HPDE6-E6E7 (cell line): ENCODE measurements at regions not wholly inside any gene's neighbourhood (a gene's known extent, or its start where the extent isn't known, plus 50 kb on each side); places are given as distances from the start of the nearest gene placed in this dataset.
"Not testable (repeated sequence)": the region's sequence is repeated elsewhere in the genome, so short reads cannot be mapped to it uniquely, and the experiment has no call there.

Experiments used
- DNase-seq: peaks from one replicate; pipeline ENCODE4 v3.0.0; 2011; ENCODE audit warnings: missing footprints; ENCODE audit errors: extremely low spot score

DNA sequence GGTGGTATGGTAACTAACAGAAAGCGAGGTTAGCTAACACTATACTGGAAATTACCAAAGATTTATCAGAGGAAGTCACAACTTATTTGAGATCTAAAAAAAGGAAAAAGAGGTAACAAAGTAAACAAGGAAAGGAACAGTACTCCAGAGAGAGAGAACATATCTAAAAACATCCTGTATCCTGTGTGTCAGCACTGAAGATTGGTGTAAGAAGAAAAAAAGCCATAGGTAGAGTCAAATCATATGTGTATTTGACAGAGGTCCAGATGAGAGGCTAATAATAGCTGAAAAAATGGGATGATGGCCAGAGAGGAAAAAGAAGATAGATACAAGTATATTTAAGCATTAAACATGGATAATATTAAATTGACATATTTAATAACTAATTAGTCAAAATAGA lies 802.0 kb upstream of the FAM174A start:
- not testable (repeated sequence) for DNase-seq

DNA sequence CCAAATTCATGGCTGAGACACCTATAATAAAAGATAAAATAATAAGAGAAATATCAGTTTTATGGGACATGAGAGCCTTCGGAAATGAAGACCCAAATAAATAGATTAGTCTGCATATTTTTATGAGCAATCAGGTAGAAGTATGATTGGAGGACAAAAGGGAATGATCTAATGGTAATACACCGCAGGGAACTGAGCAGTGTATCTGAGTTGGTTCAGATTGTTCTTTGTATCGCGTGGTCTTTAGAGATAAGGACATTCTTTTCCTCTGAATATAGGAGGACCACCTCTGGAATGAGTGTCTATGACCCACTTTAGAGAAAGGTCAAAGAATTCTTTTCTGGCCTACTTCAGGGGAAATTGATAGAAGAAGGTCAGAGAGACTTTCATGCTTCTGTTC lies 801.8 kb upstream of the CHD1 start:
- not testable (repeated sequence) for DNase-seq

DNA sequence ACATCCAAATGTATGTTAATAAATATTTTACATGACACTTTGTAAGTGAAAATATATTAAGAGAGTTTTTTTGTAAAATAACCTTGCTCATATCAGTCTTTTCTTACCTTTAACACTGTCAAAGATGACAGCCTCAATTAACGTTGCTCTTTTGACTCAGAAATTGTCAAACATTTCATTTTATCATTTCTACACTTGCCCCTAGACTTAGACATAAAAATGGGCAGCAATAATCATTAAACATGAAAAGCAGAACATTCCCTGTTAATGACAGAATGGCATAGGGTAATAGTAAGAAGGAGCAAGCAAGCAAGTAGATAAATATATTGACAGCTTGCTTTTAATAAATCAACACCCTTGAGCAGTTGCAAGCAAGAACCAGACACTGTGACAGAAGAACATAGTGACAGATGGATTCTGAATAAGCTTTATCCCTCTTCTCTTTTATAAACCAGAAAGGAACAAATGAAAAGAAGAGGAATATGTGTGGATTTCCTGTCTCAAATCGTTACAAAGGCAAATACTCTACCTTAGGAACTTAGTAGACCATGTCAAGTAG lies 796.0 kb upstream of the CHD1 start:
- DNase-seq, result no peak

DNA sequence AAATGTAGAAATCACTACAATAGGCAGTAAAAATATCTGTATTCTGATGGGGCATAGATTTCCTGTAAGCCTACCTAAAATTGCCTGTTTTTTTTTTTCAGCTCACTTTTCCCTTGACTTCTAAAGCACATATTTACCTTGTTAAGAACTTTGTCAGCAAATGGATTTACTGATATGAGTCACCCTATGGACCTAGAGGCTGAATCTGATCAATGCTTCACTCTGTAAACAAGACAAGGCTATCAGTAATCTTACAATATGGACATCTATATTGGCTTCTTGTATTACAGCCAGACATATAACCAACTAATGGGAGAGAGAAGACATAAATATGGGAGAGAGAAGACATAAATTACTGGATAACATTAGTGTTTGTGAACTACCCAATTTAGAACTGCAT lies 792.7 kb upstream of the CHD1 start:
- DNase-seq, result no peak

DNA sequence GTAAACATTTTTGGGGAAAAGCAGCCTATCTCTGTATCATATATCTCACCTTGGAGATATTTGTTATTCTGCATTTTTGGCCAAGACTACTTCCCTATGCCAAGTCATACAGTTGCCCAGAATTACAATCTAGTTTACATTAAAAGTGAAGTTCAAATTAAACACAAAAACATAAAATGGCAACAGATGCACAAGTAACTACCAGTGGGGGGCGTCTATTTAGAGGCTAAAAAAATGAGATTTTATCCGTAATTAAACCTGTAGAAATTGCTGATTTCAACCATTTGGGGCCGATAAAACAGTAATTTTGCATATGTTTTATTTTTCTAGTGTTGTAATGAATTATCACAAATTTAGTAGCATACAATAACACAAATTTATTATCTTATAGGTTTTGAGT lies 787.1 kb upstream of the CHD1 start:
- DNase-seq, result no peak

DNA sequence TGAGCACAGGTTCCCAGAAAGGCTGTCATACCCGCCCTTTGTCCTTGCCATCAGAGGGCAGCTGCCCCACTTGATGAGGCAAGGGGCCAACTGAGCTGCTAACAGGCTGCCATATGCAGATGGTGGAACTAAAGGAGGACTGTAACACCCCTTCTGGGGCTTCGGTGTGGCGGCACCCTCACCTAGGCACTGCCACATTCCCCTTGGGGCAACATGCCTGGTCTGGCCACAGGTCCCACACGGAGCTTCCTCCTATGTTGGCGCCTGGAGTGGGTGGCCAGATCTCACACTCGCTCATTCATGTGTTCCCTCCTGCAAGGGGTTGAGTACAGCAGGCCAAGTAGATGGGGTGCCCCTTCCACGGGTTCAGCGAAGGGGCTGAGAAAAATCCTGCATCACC lies 777.4 kb upstream of the CHD1 start:
- no peak for DNase-seq

DNA sequence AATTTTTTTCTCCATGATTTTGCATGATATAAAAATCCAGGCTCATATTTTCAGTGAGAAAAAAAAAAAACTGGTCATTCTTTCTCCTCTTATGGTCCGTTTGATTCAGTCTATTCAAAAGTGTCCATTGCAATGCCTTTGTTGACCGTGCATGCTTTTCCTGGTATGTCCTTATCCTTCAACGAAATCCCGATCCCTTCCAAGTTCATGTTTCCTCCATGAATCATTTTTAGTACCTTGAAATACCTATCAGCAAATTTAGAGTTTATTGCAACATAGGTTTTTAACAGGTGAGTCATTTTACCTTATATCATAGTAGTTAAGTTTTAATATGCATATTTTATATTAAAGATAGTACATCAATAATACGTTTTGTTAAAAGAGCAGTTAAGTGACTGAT lies 773.8 kb upstream of the CHD1 start:
- no peak for DNase-seq

DNA sequence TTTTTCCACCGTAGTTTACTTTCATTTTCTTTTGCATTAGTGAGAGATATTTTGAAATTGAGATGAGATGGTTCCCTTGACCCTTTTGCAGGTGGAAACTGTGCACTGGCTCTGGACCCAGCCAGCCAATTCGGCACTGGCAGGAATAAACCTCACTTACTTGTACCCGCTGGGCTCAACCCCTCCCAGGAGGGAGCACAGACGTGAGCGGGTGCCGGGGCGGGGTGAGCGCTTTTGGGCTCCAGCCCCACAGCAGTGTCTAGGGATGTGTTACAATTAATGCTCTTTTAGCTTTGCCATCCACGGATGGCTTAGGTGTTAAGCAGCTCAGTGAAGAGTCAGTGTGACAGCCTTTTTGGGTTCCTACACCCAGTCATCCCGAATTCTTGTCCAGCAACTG lies 766.1 kb upstream of the CHD1 start:
- DNase-seq, result no peak

DNA sequence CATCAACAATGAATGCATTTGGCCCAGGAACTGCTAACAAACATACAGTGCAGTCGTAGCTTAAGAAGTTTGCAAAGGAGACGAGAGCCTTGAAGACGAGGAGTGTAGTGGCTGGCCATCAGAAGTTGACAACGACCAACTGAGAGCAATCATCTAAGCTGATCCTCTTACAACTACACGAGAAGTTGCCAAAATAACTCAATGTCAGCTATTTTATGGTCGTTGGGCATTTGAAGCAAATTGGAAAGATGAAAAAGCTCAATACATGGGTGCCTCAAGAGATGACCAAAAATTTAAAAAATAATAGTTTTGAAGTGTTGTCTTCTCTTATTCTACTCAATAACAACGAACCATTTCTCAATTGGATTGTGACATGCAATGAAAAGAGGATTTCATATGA lies 757.7 kb upstream of the CHD1 start:
- no peak for DNase-seq

DNA sequence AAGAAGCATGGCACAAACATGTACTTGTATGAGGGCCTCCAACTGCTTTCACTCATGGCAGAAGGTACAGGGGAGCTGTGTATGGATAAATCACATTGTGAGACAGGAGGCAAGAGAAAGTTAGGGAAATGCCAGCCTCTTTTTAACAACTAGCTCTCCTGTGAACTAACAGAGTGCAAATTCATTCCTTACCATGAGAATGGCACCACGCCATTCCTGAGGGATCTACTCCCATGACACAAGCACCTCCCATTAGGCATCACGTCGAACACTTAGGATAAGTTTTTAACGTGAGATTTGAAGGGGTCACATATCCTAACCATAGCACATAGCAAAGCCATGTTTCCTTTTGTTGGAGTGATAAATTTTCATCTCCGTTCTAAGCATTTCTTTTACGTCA lies 747.2 kb upstream of the CHD1 start:
- no peak for DNase-seq

DNA sequence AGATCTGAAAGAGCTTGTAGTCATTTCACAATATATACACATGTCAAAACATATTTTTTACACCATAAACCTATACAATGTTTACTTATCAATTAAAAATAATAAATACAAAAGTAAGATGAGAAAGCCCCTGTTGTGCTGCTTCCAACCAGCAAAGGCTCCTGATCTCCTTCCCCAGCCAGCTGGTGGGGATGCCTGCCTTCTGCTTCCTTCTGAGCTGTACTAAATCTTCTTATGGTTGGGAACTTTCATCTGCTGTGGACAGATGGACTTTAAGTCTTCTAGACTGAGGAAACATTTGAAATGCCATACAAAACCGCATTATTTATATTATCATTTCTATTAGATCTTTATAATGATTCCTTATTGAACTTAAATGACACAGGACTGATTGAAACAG lies 745.3 kb upstream of the CHD1 start:
- DNase-seq, result no peak

DNA sequence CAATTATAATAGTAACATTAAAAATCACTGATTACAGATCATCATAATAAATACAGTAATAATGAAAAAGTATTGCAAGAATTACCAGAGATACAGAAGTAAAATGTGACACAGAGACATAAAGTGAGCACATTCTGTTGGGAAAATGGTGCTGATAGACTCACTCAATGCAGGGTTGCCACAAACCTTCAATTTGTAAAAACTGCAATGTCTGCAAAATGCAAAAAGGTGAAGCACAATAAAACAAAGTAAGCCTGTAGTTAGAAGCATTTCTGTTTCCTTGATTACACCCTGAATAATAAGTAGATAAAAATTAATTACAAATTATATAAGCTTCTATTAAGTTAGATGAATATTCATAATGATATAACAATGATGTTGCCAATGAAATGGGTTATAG lies 736.2 kb upstream of the CHD1 start:
- no peak for DNase-seq

DNA sequence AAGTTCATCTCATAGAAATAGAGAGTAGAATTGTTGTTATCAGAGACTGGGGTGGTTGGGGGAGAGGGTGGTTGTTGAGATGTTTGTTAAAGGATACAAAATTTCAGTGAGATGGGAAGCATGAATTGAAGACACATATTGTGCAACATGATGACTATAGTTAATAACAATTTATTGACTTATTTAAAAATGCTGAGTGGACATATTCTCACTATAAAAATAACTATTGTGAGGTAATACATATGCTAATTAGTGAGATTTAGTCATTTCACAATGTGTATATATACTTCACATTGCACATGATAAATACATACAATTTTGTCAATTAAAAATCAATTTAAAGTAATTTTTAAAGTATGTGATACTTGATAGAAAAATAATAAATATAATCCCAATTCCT lies 722.5 kb upstream of the CHD1 start:
- no peak for DNase-seq

DNA sequence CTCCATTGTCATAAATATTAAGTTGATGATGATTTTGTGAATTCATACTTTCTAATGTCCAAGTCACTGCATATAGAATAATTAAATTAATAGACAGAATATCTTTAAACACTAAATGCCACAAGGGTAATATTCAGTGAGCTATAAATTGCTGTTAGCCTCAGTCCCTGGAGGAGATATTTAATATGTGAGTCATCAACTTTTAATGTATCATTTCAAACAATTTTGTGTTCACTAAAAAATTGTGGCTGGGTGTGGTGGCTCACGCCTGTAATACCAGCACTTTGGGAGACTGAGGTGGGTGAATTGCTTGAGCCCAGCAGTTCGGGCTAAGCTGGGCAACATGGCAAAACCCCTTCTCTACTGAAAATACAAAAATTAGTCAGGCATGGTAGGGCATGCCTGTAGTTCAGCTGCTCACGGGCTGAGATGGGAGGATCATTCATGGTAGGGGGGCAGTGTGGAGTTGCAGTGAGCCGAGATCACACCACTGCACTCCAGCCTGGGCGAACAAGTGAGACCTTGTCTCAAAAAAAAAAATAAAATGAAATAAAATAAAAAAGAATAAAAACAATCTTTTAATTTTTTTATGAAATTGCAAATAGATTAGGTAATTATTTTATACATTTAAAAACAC lies 717.3 kb upstream of the CHD1 start:
- no peak for DNase-seq

DNA sequence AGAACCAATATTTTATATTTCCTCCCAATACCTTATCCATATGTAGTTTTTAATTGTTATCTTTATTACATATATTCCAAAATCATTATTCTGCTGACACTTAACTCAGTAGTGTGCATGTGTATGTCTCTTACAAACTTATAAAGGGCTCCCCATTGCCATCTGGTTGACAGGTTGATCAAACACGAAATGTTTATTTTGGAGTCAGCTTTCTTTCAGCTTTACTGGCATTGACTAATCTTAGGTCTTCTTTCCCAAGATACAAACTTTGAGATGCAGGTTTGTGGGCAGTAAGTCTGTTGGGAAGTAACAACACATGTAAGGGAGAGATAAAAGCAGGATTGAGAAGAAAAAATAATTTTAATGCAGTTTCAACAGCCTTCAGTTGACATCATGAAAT lies 716.0 kb upstream of the CHD1 start:
- no peak for DNase-seq

DNA sequence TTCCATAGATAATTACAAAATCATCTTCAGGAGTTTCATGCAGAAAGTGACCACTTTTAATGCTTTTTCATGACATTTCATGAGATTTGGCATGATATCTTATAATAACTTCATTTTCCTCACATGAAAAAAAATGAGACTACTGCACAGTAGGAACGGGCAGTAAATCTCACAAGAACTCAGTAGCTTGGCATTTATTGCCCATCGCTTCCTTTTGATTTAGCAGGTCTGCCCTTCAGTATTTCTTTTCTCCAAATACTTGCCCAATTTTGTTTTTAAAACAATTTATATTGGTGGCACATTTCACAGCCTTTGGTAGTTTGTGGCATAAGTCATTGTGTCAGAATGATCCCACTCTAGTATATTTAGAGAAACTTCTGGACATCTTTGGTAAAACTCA lies 711.8 kb upstream of the CHD1 start:
- DNase-seq, result no peak

DNA sequence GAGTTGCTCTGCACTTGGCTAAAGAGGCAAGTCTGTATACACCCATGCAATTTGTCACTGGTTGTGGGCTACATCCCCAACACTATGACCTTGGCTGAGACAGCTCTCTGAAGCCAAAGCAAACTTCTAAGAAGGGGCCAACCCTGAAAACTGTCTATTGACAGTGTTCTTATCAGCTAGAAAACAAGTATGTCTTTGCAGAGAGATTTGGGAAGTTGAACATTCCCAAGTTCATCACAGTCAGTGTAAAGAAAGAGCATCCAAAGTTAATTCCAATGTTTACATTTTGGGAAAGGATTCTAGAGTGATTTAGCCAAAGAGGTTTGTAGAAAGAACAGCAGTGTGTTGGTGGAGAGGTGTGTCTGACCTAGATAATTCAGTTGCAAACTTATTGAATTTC lies 711.1 kb upstream of the CHD1 start:
- DNase-seq, result no peak

DNA sequence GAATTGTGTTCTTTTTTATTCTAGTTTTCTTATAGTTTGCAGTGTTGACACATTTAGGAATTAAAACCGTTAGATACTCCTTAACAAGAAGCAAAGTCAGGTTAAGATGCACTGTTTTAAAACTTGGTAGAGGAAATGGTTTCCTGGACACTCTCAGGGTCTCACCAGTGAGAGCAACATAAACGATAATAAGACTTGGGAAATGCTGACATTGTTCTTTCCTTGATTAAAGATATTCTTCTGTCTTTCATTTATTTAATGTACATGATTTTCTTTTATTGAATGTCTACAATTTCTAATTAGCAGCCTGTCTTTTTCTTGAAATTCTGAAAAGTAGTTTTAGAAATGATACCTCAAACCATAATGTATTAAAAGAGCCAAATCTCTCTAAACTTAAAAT lies 707.9 kb upstream of the CHD1 start:
- DNase-seq, result no peak

DNA sequence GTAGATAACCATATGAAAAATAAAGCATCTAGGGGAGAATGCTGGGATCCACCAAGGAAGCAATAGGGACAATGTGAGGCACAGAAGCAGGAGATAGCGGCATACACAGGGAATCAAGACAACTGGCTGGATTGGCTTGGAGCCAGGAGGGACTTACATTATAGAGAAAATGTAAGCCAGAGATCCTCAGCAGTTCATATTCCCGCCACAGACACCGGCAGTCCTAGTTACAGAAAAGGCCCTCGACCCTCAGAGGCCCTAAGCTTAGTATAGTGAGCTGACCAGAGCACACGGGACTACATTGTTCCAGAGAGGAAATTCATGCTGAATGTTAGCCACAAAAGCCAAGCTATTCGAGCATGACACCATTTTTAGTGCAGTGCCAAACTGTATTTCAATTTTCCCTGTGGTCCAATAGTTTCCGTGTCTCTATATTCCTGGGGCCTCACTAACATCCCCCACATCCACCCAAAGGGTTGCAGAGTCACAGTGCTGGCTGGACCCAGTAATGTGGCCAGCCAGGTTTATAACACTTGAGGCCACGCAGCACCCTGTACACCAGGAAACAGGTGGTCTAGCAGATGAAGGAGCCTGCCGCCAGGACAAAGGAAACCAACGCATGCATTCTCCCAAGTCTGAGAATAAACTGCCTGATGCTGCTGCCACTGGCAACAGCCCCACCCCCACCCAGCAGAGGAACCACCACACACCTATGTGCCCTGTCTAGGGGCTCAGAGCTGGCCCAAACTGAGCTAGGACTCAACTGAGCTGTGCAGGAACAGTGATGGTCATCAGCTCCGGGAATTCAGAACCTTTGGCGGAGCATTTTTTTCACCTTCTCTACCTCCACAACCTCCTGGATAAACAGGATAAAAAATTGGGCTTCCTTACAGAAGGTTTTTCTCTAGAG lies 693.2 kb upstream of the CHD1 start:
- no peak for DNase-seq

DNA sequence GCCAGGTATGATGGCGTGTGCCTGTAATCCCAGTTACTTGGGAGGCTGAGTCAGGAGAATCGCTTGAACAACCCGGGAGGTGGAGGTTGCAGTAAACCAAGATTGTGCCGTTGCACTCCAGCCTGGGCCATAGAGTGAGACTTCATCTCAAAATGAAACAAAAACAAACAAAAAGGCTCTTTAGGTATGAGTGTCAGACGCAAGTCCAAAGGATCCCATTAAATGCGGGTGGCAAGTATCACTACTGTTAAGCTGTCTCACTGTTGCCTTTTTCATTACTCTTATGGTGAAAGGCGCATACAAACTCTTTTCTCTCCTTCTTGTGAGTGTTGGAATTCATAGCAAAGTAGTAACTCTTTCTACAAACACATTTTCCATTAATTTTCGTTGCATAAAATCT lies 688.5 kb upstream of the CHD1 start:
- DNase-seq, result no peak

DNA sequence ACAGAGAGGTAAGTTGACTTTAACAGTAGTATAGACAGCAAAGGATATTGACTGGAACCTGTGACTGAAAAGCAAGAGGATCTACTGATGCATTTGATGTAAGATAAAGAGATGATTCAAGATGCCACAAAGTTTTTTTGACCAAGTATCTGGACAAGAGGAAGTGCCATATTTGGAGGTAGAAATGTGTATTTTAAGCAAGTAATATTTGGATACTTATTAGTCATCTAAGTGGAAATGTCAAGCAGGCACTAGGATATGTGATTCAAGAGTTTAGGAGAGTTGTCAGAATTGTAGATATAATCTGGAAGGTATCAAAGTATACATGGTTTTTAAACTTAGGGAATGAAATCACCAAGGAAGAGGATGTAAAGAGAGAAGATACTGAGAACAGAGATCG lies 686.1 kb upstream of the CHD1 start:
- DNase-seq, result no peak

DNA sequence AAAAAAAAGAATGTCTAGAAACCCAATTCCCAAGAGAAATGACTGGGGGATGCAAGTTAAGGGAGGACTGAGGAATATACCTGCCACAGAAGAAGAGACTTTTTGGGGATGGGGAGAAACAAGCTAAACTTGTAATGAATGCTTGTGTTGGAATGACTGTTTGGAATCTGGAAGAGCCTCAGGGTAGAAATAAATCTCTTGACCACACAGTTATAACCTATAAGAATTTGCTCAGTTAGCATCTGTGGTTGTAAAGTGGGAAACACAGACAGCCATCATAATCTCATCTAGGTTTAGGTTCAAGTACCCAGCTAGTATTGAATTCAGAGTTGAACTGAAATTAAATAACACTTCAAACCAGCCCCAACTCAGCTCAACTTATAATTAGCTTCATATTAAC lies 678.3 kb upstream of the CHD1 start:
- DNase-seq, result no peak

DNA sequence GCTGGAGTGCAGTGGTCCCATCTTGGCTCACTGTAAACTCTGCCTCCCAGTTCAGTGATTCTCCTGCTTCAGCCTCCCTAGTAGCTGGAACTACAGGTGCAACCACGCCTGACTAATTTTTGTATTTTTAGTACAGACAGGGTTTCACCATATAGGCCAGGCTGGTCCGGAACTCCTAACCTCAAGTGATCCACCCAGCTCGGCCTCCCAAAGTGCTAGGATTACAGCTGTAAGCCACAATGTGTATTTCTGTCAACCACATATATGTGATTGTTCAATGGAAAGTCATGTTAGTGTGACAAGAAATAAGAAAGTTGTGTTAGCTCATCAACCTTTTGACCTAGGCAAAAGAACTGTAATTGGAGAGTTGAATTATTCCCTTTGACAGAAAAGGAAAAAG lies 677.1 kb upstream of the CHD1 start:
- DNase-seq, result no peak
